HG03159 (cell line): ENCODE measurements at regions not wholly inside any gene's neighbourhood (a gene's known extent, or its start where the extent isn't known, plus 50 kb on each side); places are given as distances from the start of the nearest gene placed in this dataset.

Experiments used
- ATAC-seq: cut with Tn5 transposase; IDR thresholded peaks from one replicate; pipeline ENCODE4 v1.9.1; 2021; ENCODE audit warnings: mild to moderate bottlenecking, moderate library complexity; ENCODE audit not compliant: unreplicated experiment

- ATAC-seq: no peak
These were observed 711.1 kb downstream of the BRD1 start for GRCh38 chr22:49116486-49117120.

- ATAC-seq: no peak
These were observed 711.7 kb downstream of the BRD1 start for GRCh38 chr22:49116021-49116420.

- ATAC-seq: no peak
These were observed 712.5 kb downstream of the BRD1 start for GRCh38 chr22:49115197-49115596.

- no peak for ATAC-seq
These were observed 713.9 kb downstream of the BRD1 start for GRCh38 chr22:49113758-49114157.

GRCh38 chr22:49112661-49113626 lies 714.7 kb downstream of the BRD1 start:
- no peak for ATAC-seq

- no peak for ATAC-seq
These were observed 715.5 kb downstream of the BRD1 start for GRCh38 chr22:49112176-49112575.

- ATAC-seq: no peak
These were observed 716.6 kb downstream of the BRD1 start for GRCh38 chr22:49111085-49111484.

GRCh38 chr22:49108636-49109315 lies 718.9 kb downstream of the BRD1 start:
- ATAC-seq: no peak

- ATAC-seq: no peak
These were observed 719.6 kb downstream of the BRD1 start for GRCh38 chr22:49107961-49108530.

- ATAC-seq: no peak
These were observed 720.1 kb downstream of the BRD1 start for GRCh38 chr22:49107561-49107960.

GRCh38 chr22:49106842-49107152 lies 720.9 kb downstream of the BRD1 start:
- ATAC-seq: no peak

- ATAC-seq: no peak
These were observed 721.4 kb downstream of the BRD1 start for GRCh38 chr22:49106096-49106841.

- no peak for ATAC-seq
These were observed 723.2 kb downstream of the BRD1 start for GRCh38 chr22:49104434-49104833.

- ATAC-seq: no peak
These were observed 724.2 kb downstream of the BRD1 start for GRCh38 chr22:49103314-49104059.

- no peak for ATAC-seq
These were observed 725.3 kb downstream of the BRD1 start for GRCh38 chr22:49102367-49102766.

- ATAC-seq: no peak
These were observed 725.8 kb downstream of the BRD1 start for GRCh38 chr22:49101873-49102272.

GRCh38 chr22:49101225-49101624 lies 726.4 kb downstream of the BRD1 start:
- no peak for ATAC-seq

- no peak for ATAC-seq
These were observed 726.9 kb downstream of the BRD1 start for GRCh38 chr22:49100773-49101172.

GRCh38 chr22:49100316-49100715 lies 727.4 kb downstream of the BRD1 start:
- no peak for ATAC-seq

GRCh38 chr22:49099496-49100124 lies 728.1 kb downstream of the BRD1 start:
- no peak for ATAC-seq
